ENCODE measurements at regions not wholly inside any gene's neighbourhood (a gene's known extent, or its start where the extent isn't known, plus 50 kb on each side); places are given as distances from the start of the nearest gene placed in this dataset.
A peak's percentile ranks its signal among the peaks of the same experiment; 100 is the strongest.

GRCh38 chr15:38705436-38706219, 141.0 kb upstream of the RASGRP1 start:
- Mint-ChIP-seq H3K27ac (ENCODE audit: unreplicated experiment) (no peak overlapping the region), H3K9me3 (ENCODE audit: unreplicated experiment) (no peaks in the 10 kb centered on the region), H3K4me1 (ENCODE audit: unreplicated experiment) (peaks cover 23% of the 10 kb centered on the region), H3K36me3 (ENCODE audit: unreplicated experiment) (no peaks in the 10 kb centered on the region), H3K27me3 (ENCODE audit: unreplicated experiment) (peaks cover 10% of the 10 kb centered on the region), H3K4me3 (ENCODE audit: unreplicated experiment) (no peak overlapping the region)
- TF ChIP-seq CTCF (IDR thresholded peaks at IDR 0.05), result no peak
- DNase-seq (ENCODE audit: extremely low spot score, unreplicated experiment), result no peak

- H3K36me3 Mint-ChIP-seq (ENCODE audit: unreplicated experiment), result no peaks in the 10 kb centered on the region
- peaks cover 10% of the 10 kb centered on the region for H3K27me3 Mint-ChIP-seq (ENCODE audit: unreplicated experiment)
- TF ChIP-seq CTCF (IDR thresholded peaks at IDR 0.05), result no peak
- H3K4me1 Mint-ChIP-seq (ENCODE audit: unreplicated experiment), result peaks cover 26% of the 10 kb centered on the region
- H3K27ac Mint-ChIP-seq (ENCODE audit: unreplicated experiment), result no peak overlapping the region
- no peaks in the 10 kb centered on the region for H3K9me3 Mint-ChIP-seq (ENCODE audit: unreplicated experiment)
- DNase-seq (ENCODE audit: extremely low spot score, unreplicated experiment), result no peak
- no peak overlapping the region for H3K4me3 Mint-ChIP-seq (ENCODE audit: unreplicated experiment)
These were observed 142.3 kb upstream of the RASGRP1 start for GRCh38 chr15:38706956-38707355.

- Mint-ChIP-seq H3K27me3 (ENCODE audit: unreplicated experiment) (peaks cover 10% of the 10 kb centered on the region), H3K36me3 (ENCODE audit: unreplicated experiment) (no peaks in the 10 kb centered on the region), H3K4me1 (ENCODE audit: unreplicated experiment) (peaks cover 27% of the 10 kb centered on the region), H3K27ac (ENCODE audit: unreplicated experiment) (no peak overlapping the region), H3K4me3 (ENCODE audit: unreplicated experiment) (no peak overlapping the region), H3K9me3 (ENCODE audit: unreplicated experiment) (no peaks in the 10 kb centered on the region)
- no peak for DNase-seq (ENCODE audit: extremely low spot score, unreplicated experiment)
- peak; percentile 87 for TF ChIP-seq CTCF (IDR thresholded peaks at IDR 0.05)
These were observed 143.4 kb upstream of the RASGRP1 start for GRCh38 chr15:38707802-38708671.

GRCh38 chr15:38708672-38709180, 144.1 kb upstream of the RASGRP1 start:
- Mint-ChIP-seq H3K9me3 (ENCODE audit: unreplicated experiment) (no peaks in the 10 kb centered on the region), H3K4me1 (ENCODE audit: unreplicated experiment) (peaks cover 34% of the 10 kb centered on the region), H3K27ac (ENCODE audit: unreplicated experiment) (no peak overlapping the region), H3K27me3 (ENCODE audit: unreplicated experiment) (peaks cover 10% of the 10 kb centered on the region), H3K36me3 (ENCODE audit: unreplicated experiment) (no peaks in the 10 kb centered on the region), H3K4me3 (ENCODE audit: unreplicated experiment) (no peak overlapping the region)
- TF ChIP-seq CTCF (IDR thresholded peaks at IDR 0.05), result no peak
- DNase-seq (ENCODE audit: extremely low spot score, unreplicated experiment), result no peak

GRCh38 chr15:38709196-38709595, 144.6 kb upstream of the RASGRP1 start:
- H3K4me3 Mint-ChIP-seq (ENCODE audit: unreplicated experiment), result no peak overlapping the region
- H3K9me3 Mint-ChIP-seq (ENCODE audit: unreplicated experiment), result no peaks in the 10 kb centered on the region
- peaks cover 10% of the 10 kb centered on the region for H3K27me3 Mint-ChIP-seq (ENCODE audit: unreplicated experiment)
- TF ChIP-seq CTCF (IDR thresholded peaks at IDR 0.05), result no peak
- no peak overlapping the region for H3K27ac Mint-ChIP-seq (ENCODE audit: unreplicated experiment)
- no peaks in the 10 kb centered on the region for H3K36me3 Mint-ChIP-seq (ENCODE audit: unreplicated experiment)
- peaks cover 39% of the 10 kb centered on the region for H3K4me1 Mint-ChIP-seq (ENCODE audit: unreplicated experiment)
- DNase-seq (ENCODE audit: extremely low spot score, unreplicated experiment), result no peak

All from osteocyte (in vitro differentiated cells).